ENCODE measurements at regions not wholly inside any gene's neighbourhood (a gene's known extent, or its start where the extent isn't known, plus 50 kb on each side); places are given as distances from the start of the nearest gene placed in this dataset.

DNA sequence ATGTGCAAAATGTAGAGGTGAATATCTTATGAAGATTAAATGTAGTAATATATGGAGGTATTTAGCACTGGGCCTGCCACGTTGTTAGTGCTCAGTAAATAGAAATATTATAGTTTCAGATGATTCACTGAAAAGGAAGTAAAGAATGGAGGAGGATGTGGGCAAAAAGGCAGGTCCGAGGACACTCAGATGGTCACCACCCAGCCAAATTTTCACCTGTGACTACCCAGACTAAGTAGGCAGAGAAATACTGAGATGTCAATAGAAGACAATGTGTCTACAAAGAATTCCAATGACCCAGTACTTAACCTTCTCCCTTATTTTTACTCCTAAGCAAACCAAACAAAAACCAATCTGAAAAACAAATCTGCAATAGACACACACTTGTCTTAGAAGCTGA is 70.3 kb upstream of the ATP10B start:
- Histone ChIP-seq H3K27ac (no peak overlapping the region), H3K4me3 (no peak overlapping the region)

DNA sequence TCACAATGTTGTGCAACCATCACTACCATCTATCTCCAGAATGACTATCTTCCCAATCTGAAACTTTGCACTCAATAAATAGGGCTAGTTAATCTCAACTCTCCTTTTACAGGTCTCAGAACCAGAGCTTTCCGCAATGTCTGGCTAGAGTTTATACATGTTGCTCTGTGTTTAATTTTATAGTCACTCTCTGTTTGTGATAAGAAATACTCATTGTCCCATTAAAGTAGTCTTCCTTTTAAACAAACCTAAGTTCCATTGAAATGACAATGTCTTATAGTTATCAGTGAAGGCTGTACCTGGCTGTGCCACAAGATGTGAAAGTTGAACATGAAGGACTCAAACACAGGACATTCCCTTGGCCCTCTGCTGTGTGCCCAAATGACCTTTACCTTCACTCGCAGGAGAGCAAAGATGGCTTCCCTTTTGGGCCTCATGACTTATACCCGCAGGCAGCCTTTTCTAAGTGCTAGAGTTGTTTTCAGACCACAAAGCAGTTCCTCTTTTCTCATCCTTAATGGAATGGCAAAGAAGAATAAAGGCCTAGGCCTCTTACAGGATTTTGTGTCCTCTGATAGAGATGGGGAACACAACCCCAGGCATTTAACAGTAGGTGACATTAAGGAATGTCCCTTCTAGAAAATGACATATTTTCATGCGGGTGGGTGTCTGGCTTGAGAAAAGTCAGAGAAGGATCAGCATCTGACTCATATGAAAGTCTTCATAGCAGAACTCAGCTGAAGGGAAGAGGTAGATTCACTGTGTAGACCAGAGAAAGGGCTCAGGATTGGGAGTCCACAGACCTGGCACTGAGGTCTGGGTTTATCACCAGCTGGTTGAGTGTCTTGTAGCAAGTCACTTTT is 69.6 kb upstream of the ATP10B start:
- no peak overlapping the region for H3K27ac ChIP-seq
- no peak overlapping the region for H3K4me3 ChIP-seq

DNA sequence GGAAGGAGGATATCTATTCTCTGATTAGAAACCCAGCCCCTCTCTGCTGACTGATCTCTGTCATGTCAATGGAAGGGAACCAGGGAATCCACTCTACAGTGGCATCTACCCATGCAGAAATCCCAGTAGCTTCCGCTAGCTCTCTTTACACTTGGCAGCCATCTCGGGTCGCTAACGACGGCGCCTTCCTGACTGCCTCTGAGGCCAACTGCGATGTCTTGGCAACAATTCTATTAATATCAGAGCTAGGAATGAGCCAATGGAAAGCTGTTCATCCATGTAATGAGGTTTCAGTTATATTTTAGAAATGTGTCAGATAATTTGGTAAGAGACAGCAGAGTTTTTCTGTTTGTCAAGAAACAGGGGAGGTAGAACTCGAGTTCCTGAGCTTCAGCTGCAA is 67.6 kb upstream of the ATP10B start:
- Histone ChIP-seq H3K4me3 (no peak overlapping the region), H3K27ac (no peak overlapping the region)

DNA sequence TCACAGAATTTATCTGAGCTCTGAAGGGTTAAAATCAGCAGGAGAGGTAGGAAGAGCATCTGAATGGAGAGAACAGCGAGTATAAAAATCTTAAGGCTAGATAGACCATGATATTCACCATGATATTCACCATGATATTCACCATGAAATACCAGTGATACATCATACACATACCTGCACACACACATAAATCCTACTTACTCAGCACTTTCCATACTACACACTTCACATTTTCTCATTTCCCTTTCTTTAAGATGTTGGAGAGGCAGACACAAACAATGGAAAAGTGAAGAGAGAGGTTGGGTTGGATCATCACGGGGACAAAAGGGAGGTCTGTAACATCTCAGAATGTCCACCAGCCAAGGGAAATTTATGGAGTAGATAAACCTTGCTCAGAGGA is 66.4 kb upstream of the ATP10B start:
- Histone ChIP-seq H3K4me3 (no peak overlapping the region), H3K27ac (no peak overlapping the region)

DNA sequence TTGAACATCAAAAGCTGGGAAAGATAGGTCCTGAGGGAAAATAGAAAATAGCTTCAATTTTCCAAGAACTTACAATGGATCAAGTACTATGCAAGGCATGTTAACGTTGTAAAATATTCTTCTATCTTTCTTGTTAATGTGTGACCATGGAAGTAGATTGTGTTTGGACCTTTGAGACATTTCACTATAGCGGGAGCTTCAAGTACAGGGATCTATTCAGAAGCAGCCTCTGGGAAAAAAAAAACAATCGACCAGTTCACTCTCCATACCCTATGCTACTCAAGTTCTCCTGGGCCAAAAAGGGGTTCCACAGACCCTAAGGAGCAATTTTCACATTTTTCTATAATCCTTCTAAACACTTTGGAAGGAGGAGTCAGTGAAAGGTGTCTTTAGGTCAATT is 54.1 kb upstream of the ATP10B start:
- H3K27ac ChIP-seq = no peak overlapping the region

DNA sequence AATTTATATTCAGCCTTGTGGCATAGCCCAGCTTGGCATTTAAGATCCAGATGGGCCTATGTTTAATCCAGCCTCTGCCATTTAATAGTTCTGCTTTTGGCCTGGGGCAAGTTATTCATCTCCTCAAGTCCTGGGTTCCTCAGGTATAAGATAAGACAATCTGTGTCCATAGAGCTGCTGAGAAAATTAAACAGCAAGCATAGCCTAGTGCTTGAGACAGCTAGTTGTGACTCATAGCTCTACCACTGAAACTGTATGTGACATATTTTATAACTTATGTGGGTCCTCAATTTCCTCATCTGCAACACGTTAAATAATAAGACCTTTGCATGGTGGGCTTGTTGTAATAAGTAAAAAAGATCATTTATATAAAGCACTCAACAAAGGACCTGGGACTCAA is 53.3 kb upstream of the ATP10B start:
- Histone ChIP-seq H3K27ac (no peak overlapping the region), H3K4me3 (no peak overlapping the region)

More for the DNA sequence above, 54.1 kb upstream of the ATP10B start:
- no peak overlapping the region for H3K4me3 ChIP-seq

DNA sequence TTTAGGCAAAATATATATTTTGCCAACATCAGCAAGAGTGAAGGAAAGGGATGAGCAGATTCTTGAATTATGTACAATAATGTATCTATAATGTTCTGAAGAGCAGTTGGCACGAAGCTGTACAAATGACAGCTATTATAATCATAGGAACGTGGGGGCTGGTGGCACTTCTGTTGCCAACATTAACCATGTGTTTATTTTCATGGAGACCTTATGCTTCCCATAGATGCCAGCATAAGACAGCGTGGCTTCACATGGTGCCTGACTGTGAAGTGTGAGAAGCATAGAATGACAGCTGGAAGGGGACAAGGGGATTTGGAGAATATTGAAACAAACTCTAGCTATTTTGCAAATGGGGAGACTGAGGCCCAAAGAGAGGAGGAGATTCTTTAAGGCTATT is 52.6 kb upstream of the ATP10B start:
- Histone ChIP-seq H3K4me3 (no peak overlapping the region), H3K27ac (no peak overlapping the region)

DNA sequence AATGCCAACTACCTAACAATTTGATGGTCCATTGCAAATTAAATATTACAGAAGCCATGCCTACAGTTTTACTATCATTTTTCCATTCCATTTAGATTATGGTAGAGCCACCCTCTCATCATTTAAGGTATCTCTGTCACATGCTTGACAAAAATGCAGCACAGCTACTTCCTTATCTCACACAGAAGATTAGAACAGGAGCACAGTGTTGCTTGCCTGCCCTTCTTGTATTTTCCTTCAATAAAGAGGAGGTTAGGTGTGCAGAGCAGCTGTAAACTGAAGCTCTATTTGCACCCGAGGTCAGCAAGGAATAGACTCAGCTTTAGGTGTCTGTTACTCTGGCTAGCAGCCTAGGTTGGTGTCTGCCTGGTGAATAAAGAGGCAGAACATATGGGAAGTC is 51.5 kb upstream of the ATP10B start:
- Histone ChIP-seq H3K27ac (no peak overlapping the region), H3K4me3 (no peak overlapping the region)

DNA sequence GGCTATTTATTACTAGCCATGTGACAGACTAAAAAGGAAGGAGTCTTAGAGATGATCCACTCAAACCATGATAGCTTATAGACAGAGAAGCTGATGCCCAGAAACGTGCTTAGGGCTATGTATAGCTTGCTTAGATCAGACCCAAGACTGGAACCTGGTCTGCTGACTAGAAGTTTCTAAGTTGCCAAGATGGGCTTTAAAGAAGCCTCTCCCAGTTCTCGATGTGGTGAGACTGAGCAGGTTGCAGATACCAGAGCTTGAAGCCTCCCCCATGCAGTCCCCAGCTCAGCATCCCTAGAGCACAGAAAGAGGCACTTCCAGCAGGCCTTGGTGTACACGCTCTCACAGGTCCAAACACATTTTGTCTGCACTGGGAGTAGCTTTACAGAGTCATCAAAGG is 51.1 kb upstream of the ATP10B start:
- no peak overlapping the region for H3K27ac ChIP-seq

More for the DNA sequence above, 51.1 kb upstream of the ATP10B start:
- no peak overlapping the region for H3K4me3 ChIP-seq

All from skin epidermis (tissue), 12 donors.